ENCODE measurements at regions not wholly inside any gene's neighbourhood (a gene's known extent, or its start where the extent isn't known, plus 50 kb on each side); places are given as distances from the start of the nearest gene placed in this dataset.

GRCh38 chr6:74073999-74074398, 378.0 kb downstream of the CD109 start (continued):
- no peak for TF ChIP-seq AFF1 (IDR thresholded peaks at IDR 0.05; ENCODE audit: low read depth in 1 of 2, partially characterized antibody in 2 of 2)
- TF ChIP-seq KDM1A (IDR thresholded peaks at IDR 0.05), result no peak

GRCh38 chr6:74073429-74073828, 377.4 kb downstream of the CD109 start:
- CTCF ChIA-PET (ENCODE audit: low intra/inter-chr PET ratio), result no interaction called here
- intact Hi-C loops (cut with micrococcal nuclease), result no loop called here
- no TSS peak for BruUV-seq (replicated peaks)
- Histone ChIP-seq H3K27ac (ENCODE audit: extremely low read depth, low read depth, low read length) (no peak overlapping the region), H3K27me3 (ENCODE audit: control insufficient read depth in 2 of 2, insufficient read depth in 2 of 2, low read length in 2 of 2) (no peaks in the 10 kb centered on the region), H3K9ac (ENCODE audit: insufficient read depth in 1 of 2, low read depth in 2 of 2, low read length in 2 of 2) (no peak overlapping the region), H3K79me2 (ENCODE audit: control insufficient read depth, insufficient read depth, low read length) (no peaks in the 10 kb centered on the region), H4K20me1 (replicated peaks; ENCODE audit: control insufficient read depth, insufficient read depth, low read length) (no peaks in the 10 kb centered on the region), H3K36me3 (ENCODE audit: control insufficient read depth, insufficient read depth, low read length) (no peaks in the 10 kb centered on the region), H3K9me3 (replicated peaks; ENCODE audit: control insufficient read depth, insufficient read depth, low read depth, low read length) (no peaks in the 10 kb centered on the region), H3K4me1 (replicated peaks in 1 of 2; ENCODE audit: control insufficient read depth in 2 of 2, insufficient read depth in 2 of 2, low read length in 2 of 2) (no peaks in the 10 kb centered on the region), H3K9me1 (ENCODE audit: control insufficient read depth, insufficient read depth, low read length) (no peaks in the 10 kb centered on the region), H3K4me2 (ENCODE audit: insufficient read depth, low read length) (no peak overlapping the region), H2AFZ (ENCODE audit: low read depth, low read length) (no peak overlapping the region), H3K4me3 (no peak overlapping the region)
- no peak for TF ChIP-seq IRF2 (CRISPR knock-in tag; IDR thresholded peaks at IDR 0.05)
- TF ChIP-seq LEF1 (IDR thresholded peaks at IDR 0.05), result no peak
- TF ChIP-seq MCM2 (IDR thresholded peaks at IDR 0.05; ENCODE audit: low read depth), result no peak
- no peak for TF ChIP-seq MED1 (CRISPR knock-in tag; IDR thresholded peaks at IDR 0.05; ENCODE audit: borderline replicate concordance)
- TF ChIP-seq ZNF766 (CRISPR knock-in tag; conservative IDR thresholded peaks at IDR 0.05), result no peak
- no peak for TF ChIP-seq ZNF830 (CRISPR knock-in tag; IDR thresholded peaks at IDR 0.05)
- no peak for TF ChIP-seq ZNF133 (CRISPR knock-in tag; IDR thresholded peaks at IDR 0.05)
- no peak for TF ChIP-seq ZEB2 (IDR thresholded peaks at IDR 0.05)
- no peak for TF ChIP-seq PCBP2 (IDR thresholded peaks at IDR 0.05; ENCODE audit: low read depth, low read length, poor library complexity, severe bottlenecking)
- TF ChIP-seq MCM7 (IDR thresholded peaks at IDR 0.05), result no peak
- no peak for TF ChIP-seq EP400 (IDR thresholded peaks at IDR 0.05)
- TF ChIP-seq FOXJ3 (CRISPR knock-in tag; IDR thresholded peaks at IDR 0.05), result no peak
- TF ChIP-seq ZNF589 (CRISPR knock-in tag; IDR thresholded peaks at IDR 0.05; ENCODE audit: low read depth), result no peak
- WGBS (ENCODE audit: insufficient coverage, low coverage, missing lambda C conversion rate), result 0% methylated on average over 1 of the region's 1 CpG
- no peak for FAIRE-seq
- POLR2A ChIA-PET, result no interaction called here
- no peak for DNase-seq (ENCODE audit: extremely low read depth in 1 of 4, low spot score in 3 of 4)
- in situ Hi-C loops (cut with MboI), result no loop called here
- no peak for ATAC-seq

All from K562 (cell line).